ENCODE measurements at regions not wholly inside any gene's neighbourhood (a gene's known extent, or its start where the extent isn't known, plus 50 kb on each side); places are given as distances from the start of the nearest gene placed in this dataset.

- DNase-seq (ENCODE audit: extremely low read depth in 1 of 2, low read depth in 1 of 2) = no peak
Measured at GRCh38 chr2:137729305-137729704, 235.0 kb upstream of the HNMT start.

GRCh38 chr2:137737559-137737958, 226.7 kb upstream of the HNMT start:
- DNase-seq (ENCODE audit: extremely low read depth in 1 of 2, low read depth in 1 of 2) = no peak

- no peak for DNase-seq (ENCODE audit: extremely low read depth in 1 of 2, low read depth in 1 of 2)
Measured at GRCh38 chr2:137741784-137742362, 222.4 kb upstream of the HNMT start.

GRCh38 chr2:137747509-137747908, 216.8 kb upstream of the HNMT start:
- DNase-seq (ENCODE audit: extremely low read depth in 1 of 2, low read depth in 1 of 2) = no peak

GRCh38 chr2:137748533-137748932, 215.7 kb upstream of the HNMT start:
- no peak for DNase-seq (ENCODE audit: extremely low read depth in 1 of 2, low read depth in 1 of 2)

DNA sequence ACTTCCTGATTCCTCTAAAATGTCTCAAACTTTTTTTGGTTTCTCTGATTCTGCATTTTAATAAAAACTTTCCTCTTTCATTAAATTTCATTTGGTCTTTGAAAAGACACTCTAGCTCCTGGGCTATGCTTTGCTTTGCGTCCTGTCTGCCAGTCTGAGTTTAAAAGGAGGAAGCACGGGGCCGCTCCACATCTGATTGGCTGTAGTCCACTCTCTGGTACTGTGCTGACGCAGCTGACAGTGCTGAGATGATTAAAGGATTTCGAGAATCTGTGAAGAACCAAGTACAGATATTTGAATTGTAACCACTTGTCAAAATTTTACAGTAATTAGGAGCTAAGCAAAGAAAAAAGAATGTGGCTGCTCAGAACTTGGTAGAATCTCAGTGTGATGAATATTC, 199.6 kb upstream of the HNMT start:
- DNase-seq (ENCODE audit: extremely low read depth in 1 of 2, low read depth in 1 of 2) = no peak

DNA sequence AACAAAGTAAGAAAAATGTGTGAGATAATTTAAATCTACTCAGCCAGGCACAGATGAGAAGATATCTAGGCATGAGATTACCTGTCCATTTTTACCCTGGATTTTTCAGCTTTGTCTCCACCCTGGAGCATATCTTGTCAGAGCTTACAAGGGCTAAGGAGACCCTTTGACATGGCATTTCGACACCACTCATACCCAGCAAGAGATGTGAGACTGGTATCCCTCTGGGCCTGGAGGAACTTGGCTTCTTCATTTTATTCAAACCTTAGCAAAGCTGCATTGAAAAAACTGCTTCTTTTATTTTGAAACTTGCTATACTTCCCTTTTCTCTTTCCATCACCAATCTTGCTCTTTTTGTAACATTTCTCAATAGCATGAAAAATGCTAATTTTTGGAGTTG, 194.9 kb upstream of the HNMT start:
- no peak for DNase-seq (ENCODE audit: extremely low read depth in 1 of 2, low read depth in 1 of 2)

DNA sequence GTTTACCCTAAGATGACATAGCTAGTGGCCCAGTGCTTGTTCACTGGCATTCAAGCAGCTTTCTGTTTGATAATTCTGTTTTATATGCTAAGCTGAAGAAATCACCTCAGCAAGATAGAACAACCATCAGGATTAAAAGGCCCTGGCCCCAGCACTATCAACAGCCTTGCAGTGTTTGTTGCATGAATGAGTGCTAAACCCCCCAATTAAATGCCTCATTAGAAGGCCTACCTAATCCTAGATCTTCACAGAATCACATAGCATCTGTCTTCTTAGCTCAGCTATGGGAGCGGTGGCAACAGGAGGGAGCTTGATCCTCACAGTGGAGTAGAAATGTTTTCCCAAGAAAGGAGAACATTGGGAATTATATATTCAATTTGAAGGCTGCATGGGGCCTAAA, 194.1 kb upstream of the HNMT start:
- DNase-seq (ENCODE audit: extremely low read depth in 1 of 2, low read depth in 1 of 2) = no peak

DNA sequence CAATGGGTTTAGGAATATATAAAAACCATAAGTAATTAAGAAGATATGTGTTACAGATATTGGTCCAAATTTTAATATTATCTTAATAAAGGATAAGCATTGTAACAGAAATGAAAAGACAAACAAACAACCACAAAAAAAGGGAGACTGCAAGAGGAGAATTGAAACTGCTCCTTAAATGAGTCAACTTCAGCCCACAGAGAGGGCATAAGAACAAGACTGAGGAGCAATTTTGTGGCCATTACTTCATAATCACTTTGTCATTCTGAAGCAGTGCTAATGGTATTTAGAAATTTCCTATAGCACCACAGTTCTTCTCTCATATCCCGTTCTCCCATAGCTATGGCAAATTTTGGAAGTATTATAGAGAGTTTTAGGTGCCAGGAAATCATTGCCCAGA, 193.2 kb upstream of the HNMT start:
- no peak for DNase-seq (ENCODE audit: extremely low read depth in 1 of 2, low read depth in 1 of 2)

- no peak for DNase-seq (ENCODE audit: extremely low read depth in 1 of 2, low read depth in 1 of 2)
Measured at GRCh38 chr2:137772451-137772850, 191.8 kb upstream of the HNMT start.

- no peak for DNase-seq (ENCODE audit: extremely low read depth in 1 of 2, low read depth in 1 of 2)
Measured at GRCh38 chr2:137775529-137775928, 188.7 kb upstream of the HNMT start.

GRCh38 chr2:137776697-137777096, 187.6 kb upstream of the HNMT start:
- DNase-seq (ENCODE audit: extremely low read depth in 1 of 2, low read depth in 1 of 2) = no peak

DNA sequence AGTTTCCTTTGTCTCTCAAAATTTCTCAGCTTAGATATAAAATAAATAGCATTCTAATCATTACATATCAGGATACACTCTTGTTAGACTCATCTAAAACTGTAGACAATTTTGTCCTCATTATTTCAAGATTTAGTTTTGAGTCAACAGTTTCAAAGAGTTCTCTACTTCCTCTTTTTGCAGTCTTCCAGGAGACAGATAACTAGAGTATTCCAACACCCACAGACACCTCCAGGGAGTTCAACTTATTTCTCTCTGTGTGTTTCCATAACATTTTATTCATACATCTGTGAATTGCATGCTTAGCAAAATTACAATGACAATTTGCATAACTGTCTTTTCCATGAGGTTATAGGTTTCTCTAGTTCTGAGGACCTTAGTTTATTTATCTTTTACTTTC, 166.6 kb upstream of the HNMT start:
- DNase-seq (ENCODE audit: extremely low read depth in 1 of 2, low read depth in 1 of 2) = no peak

GRCh38 chr2:137799600-137799999, 164.7 kb upstream of the HNMT start:
- no peak for DNase-seq (ENCODE audit: extremely low read depth in 1 of 2, low read depth in 1 of 2)

DNA sequence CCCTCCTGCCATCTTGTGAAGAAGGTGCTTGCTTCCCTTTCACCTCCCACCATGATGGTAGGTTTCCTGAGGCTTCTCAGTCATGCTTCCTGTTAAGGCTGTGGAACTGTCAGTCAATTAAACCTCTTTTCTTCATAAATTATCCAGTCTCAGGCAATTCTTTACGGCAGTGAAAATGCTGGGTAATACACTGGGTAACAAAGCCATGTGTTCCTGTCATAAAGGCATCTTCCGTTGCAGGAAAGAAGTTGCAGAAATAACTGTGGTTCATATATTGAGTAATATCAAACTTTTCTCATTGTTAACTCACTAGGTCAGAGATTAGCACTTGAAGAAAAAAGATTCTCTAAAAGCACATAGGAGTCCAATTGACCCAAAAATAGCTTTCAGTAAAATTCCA, 163.9 kb upstream of the HNMT start:
- no peak for DNase-seq (ENCODE audit: extremely low read depth in 1 of 2, low read depth in 1 of 2)

- no peak for DNase-seq (ENCODE audit: extremely low read depth in 1 of 2, low read depth in 1 of 2)
Measured at GRCh38 chr2:137801228-137801627, 163.0 kb upstream of the HNMT start.

DNA sequence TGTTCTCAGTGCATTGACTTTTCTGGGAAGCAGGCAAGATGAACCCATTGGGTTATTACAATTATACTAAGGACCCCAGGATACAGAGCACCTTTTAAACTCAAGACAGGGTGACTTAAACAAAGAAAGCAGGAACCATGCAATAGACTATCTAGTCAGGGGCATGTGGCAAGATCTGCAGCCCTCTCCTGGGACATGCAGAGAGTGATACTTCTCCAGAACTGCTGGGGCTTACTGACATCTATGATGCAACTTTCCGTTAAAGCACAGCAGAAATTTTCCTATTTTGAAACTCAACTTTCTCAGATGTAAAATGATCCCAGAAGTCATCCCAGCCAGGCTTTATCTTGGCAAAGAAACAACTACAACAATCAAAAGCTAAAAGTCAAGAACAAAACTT, 162.2 kb upstream of the HNMT start:
- no peak for DNase-seq (ENCODE audit: extremely low read depth in 1 of 2, low read depth in 1 of 2)

- no peak for DNase-seq (ENCODE audit: extremely low read depth in 1 of 2, low read depth in 1 of 2)
Measured at GRCh38 chr2:137806068-137806805, 158.0 kb upstream of the HNMT start.

- no peak for DNase-seq (ENCODE audit: extremely low read depth in 1 of 2, low read depth in 1 of 2)
Measured at GRCh38 chr2:137809252-137809651, 155.0 kb upstream of the HNMT start.

DNA sequence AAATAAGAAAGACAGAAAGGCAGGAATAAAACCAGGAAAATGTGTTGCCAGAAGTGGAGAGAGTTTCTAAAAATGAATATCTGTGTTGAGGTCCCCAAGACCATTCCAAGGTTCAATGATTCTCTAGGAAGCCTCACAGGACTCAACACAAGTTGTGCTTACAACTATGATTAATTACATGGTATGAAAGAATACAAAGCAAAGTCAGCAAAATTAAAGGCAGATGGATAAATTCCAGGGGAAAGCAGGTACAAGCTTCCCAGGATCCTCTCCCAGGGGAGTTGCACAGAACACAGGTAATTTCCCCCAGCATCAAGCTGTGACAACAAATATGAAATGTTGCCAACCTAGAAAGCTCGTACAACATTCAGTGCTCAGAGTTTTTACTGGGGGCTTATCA, 154.4 kb upstream of the HNMT start:
- DNase-seq (ENCODE audit: extremely low read depth in 1 of 2, low read depth in 1 of 2) = no peak

DNA sequence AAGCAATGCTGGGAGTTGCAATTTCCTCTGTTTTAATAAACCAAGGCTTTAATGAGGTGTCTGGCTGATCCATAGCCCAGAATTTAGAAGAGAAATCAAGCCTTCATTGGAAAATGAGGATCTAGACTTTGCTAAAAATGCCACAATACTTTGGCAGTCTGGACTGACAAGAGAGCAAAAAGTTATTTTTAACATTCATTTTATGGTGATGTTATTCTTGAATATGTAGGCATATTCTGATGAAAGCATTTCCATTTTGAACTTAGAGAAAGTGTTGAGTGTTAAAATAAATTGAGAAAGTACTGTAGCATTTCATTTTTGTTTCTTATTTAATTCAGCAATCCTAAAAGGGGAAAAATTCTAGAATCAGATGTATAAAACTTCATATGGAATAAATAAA, 151.8 kb upstream of the HNMT start:
- no peak for DNase-seq (ENCODE audit: extremely low read depth in 1 of 2, low read depth in 1 of 2)

GRCh38 chr2:137813176-137813575, 151.1 kb upstream of the HNMT start:
- no peak for DNase-seq (ENCODE audit: extremely low read depth in 1 of 2, low read depth in 1 of 2)

DNA sequence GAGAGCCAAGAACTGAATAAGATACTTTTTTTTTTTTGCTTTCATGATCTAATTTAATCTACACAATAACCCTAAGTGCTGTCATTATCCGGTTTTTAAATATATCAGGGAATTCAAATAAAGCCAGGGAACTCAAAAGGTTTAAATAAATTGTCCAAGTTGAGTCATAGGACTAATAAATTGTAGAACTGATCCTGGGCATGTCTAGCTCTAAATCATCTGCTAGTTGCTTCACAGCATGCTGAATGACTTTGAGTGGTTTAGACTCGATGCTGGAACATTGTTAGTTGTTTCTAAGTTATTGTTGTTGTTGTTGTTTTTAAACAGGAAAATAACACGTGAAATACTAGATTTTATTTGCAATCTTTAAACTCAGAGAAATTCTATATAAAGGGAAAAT, 147.2 kb upstream of the HNMT start:
- DNase-seq (ENCODE audit: extremely low read depth in 1 of 2, low read depth in 1 of 2) = no peak

Measured in activated CD8-positive, alpha-beta memory T cell treated with anti-CD3 and anti-CD28 coated beads for 1 hour (primary cell).